Ectodermal cell (in vitro differentiated cells): ENCODE measurements at regions not wholly inside any gene's neighbourhood (a gene's known extent, or its start where the extent isn't known, plus 50 kb on each side); places are given as distances from the start of the nearest gene placed in this dataset.
A peak's percentile ranks its signal among the peaks of the same experiment; 100 is the strongest.

Experiments
- H3K27ac ChIP-seq: 2 replicates; pipeline ENCODE4 v1.7.0; 2013; ENCODE audit warnings: mild to moderate bottlenecking, low read depth, low read length; ENCODE audit not compliant: insufficient read depth, poor library complexity, severe bottlenecking
- H3K27me3 ChIP-seq: 2 replicates; pipeline ENCODE4 v1.7.0; 2013; ENCODE audit warnings: mild to moderate bottlenecking, low read length; ENCODE audit not compliant: insufficient read depth, control insufficient read depth, poor library complexity, severe bottlenecking
- H3K36me3 ChIP-seq: one replicate; pipeline ENCODE4 v1.7.0; 2013; ENCODE audit warnings: low read length; ENCODE audit not compliant: control insufficient read depth, insufficient read depth
- H3K4me1 ChIP-seq: one replicate; pipeline ENCODE4 v1.7.0; 2013; ENCODE audit warnings: low read length; ENCODE audit not compliant: control insufficient read depth, insufficient read depth
- H3K4me3 ChIP-seq: 2 replicates; pipeline ENCODE4 v1.7.0; 2013; ENCODE audit warnings: low read depth, low read length, control low read depth; ENCODE audit not compliant: insufficient read depth
- H3K9me3 ChIP-seq: 2 replicates; pipeline ENCODE4 v1.7.0; 2013; ENCODE audit warnings: mild to moderate bottlenecking, low read length, moderate library complexity; ENCODE audit not compliant: control insufficient read depth
- WGBS, 2 experiments: methylation state at CpG; one replicate each; pipeline ENCODE4 v1.1.7; 2013; ENCODE audit warnings: missing lambda C conversion rate in 2 of 2; 5-methylcytosine and 5-hydroxymethylcytosine counted together

- 90 to 98% methylated on average over 4 of the region's 5 CpGs for WGBS, 2 experiments
These were observed 873.2 kb downstream of the RPA4 start for GRCh38 chrX:97756879-97757278.

GRCh38 chrX:97763391-97763790 is 879.7 kb downstream of the RPA4 start:
- Histone ChIP-seq H3K4me3 (no peak overlapping the region), H3K27ac (no peak overlapping the region), H3K4me1 (no peaks in the 10 kb centered on the region), H3K9me3 (no peaks in the 10 kb centered on the region), H3K27me3 (no peaks in the 10 kb centered on the region), H3K36me3 (no peaks in the 10 kb centered on the region)

More at GRCh38 chrX:97756879-97757278, 873.2 kb downstream of the RPA4 start:
- no peak overlapping the region for H3K4me3 ChIP-seq
- H3K36me3 ChIP-seq = no peaks in the 10 kb centered on the region
- no peaks in the 10 kb centered on the region for H3K9me3 ChIP-seq
- H3K27ac ChIP-seq = no peak overlapping the region
- no peaks in the 10 kb centered on the region for H3K27me3 ChIP-seq
- no peaks in the 10 kb centered on the region for H3K4me1 ChIP-seq

GRCh38 chrX:97763981-97764380 is 880.3 kb downstream of the RPA4 start:
- Histone ChIP-seq H3K36me3 (no peaks in the 10 kb centered on the region), H3K9me3 (no peaks in the 10 kb centered on the region), H3K4me3 (no peak overlapping the region), H3K27me3 (no peaks in the 10 kb centered on the region), H3K4me1 (no peaks in the 10 kb centered on the region), H3K27ac (no peak overlapping the region)
- 83% methylated on average over 1 of the region's 1 CpG; no CpG with 5 or more reads in 1 of the 2 experiments for WGBS, 2 experiments

- Histone ChIP-seq H3K4me3 (no peak overlapping the region), H3K9me3 (no peaks in the 10 kb centered on the region), H3K27me3 (no peaks in the 10 kb centered on the region), H3K27ac (peak overlapping the region; percentile 16), H3K4me1 (no peaks in the 10 kb centered on the region), H3K36me3 (no peaks in the 10 kb centered on the region)
- WGBS, 2 experiments = 75 to 83% methylated on average over 5 of the region's 5 CpGs
These were observed 882.9 kb downstream of the RPA4 start for GRCh38 chrX:97766501-97767095.

GRCh38 chrX:97787311-97787710 is 903.6 kb downstream of the RPA4 start:
- H3K27me3 ChIP-seq = no peaks in the 10 kb centered on the region
- H3K27ac ChIP-seq = no peak overlapping the region
- H3K4me3 ChIP-seq = no peak overlapping the region
- H3K4me1 ChIP-seq = no peaks in the 10 kb centered on the region
- no peaks in the 10 kb centered on the region for H3K36me3 ChIP-seq
- 95 to 98% methylated on average over 2 of the region's 2 CpGs for WGBS, 2 experiments
- H3K9me3 ChIP-seq = no peaks in the 10 kb centered on the region

- H3K4me3 ChIP-seq = no peak overlapping the region
- H3K27ac ChIP-seq = no peak overlapping the region
- H3K4me1 ChIP-seq = no peaks in the 10 kb centered on the region
- 86 to 95% methylated on average over 2 of the region's 2 CpGs for WGBS, 2 experiments
- H3K36me3 ChIP-seq = no peaks in the 10 kb centered on the region
- H3K27me3 ChIP-seq = no peaks in the 10 kb centered on the region
- H3K9me3 ChIP-seq = no peaks in the 10 kb centered on the region
These were observed 904.1 kb downstream of the RPA4 start for GRCh38 chrX:97787849-97788248.

- no peaks in the 10 kb centered on the region for H3K27me3 ChIP-seq
- no peaks in the 10 kb centered on the region for H3K4me1 ChIP-seq
- no peaks in the 10 kb centered on the region for H3K9me3 ChIP-seq
- WGBS, 2 experiments = no CpG with 5 or more reads among the region's 1 CpG
- H3K36me3 ChIP-seq = no peaks in the 10 kb centered on the region
- no peak overlapping the region for H3K4me3 ChIP-seq
- H3K27ac ChIP-seq = no peak overlapping the region
These were observed 907.1 kb downstream of the RPA4 start for GRCh38 chrX:97790850-97791249.

GRCh38 chrX:97797076-97797475 is 913.4 kb downstream of the RPA4 start:
- no peak overlapping the region for H3K27ac ChIP-seq
- 81 to 98% methylated on average over 2 of the region's 2 CpGs for WGBS, 2 experiments
- H3K4me1 ChIP-seq = no peaks in the 10 kb centered on the region
- H3K27me3 ChIP-seq = no peaks in the 10 kb centered on the region
- H3K36me3 ChIP-seq = no peaks in the 10 kb centered on the region
- no peak overlapping the region for H3K4me3 ChIP-seq
- H3K9me3 ChIP-seq = no peaks in the 10 kb centered on the region

GRCh38 chrX:97806238-97806637 is 922.5 kb downstream of the RPA4 start:
- WGBS, 2 experiments = 94 to 98% methylated on average over 3 of the region's 3 CpGs
- Histone ChIP-seq H3K36me3 (no peaks in the 10 kb centered on the region), H3K4me1 (no peaks in the 10 kb centered on the region), H3K9me3 (no peaks in the 10 kb centered on the region), H3K4me3 (no peak overlapping the region), H3K27me3 (no peaks in the 10 kb centered on the region), H3K27ac (no peak overlapping the region)

GRCh38 chrX:97806946-97807345 is 923.2 kb downstream of the RPA4 start:
- no peaks in the 10 kb centered on the region for H3K9me3 ChIP-seq
- H3K4me3 ChIP-seq = no peak overlapping the region
- H3K27ac ChIP-seq = no peak overlapping the region
- 88% methylated on average over 1 of the region's 2 CpGs; no CpG with 5 or more reads in 1 of the 2 experiments for WGBS, 2 experiments
- no peaks in the 10 kb centered on the region for H3K36me3 ChIP-seq
- no peaks in the 10 kb centered on the region for H3K4me1 ChIP-seq
- H3K27me3 ChIP-seq = no peaks in the 10 kb centered on the region

GRCh38 chrX:97820170-97820569 is 936.5 kb downstream of the RPA4 start:
- Histone ChIP-seq H3K4me3 (no peak overlapping the region), H3K4me1 (no peaks in the 10 kb centered on the region), H3K9me3 (no peaks in the 10 kb centered on the region), H3K27me3 (no peaks in the 10 kb centered on the region), H3K36me3 (no peaks in the 10 kb centered on the region), H3K27ac (no peak overlapping the region)
- WGBS, 2 experiments = 57 to 100% methylated on average over 1 of the region's 2 CpGs
